ENCODE measurements at regions not wholly inside any gene's neighbourhood (a gene's known extent, or its start where the extent isn't known, plus 50 kb on each side); places are given as distances from the start of the nearest gene placed in this dataset.
"Not testable (repeated sequence)": the region's sequence is repeated elsewhere in the genome, so short reads cannot be mapped to it uniquely, and the experiment has no call there.

DNA sequence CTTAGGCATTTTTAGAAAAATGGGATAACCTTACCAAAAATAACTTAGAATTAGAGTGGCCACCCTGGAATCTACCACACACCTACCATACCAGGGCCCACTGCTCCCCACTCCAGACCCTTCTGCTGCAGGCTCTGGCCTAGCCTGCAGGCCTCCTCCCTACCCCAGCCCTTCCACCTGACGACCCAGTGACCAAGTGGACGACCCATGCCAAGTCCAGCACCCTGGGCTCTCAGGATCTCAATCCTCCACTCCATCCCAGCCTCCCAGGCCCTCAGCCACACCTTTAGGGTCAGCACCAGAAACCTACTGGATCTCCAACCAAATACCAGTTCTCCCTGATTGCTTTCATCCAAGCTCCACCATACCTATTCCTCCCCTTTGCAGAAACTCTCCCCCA is 145.8 kb downstream of the TPRA1 start:
- Mint-ChIP-seq H3K9me3 (no peaks in the 10 kb centered on the region), H3K4me1 (no peaks in the 10 kb centered on the region), H3K27ac (no peak overlapping the region), H3K4me3 (no peak overlapping the region), H3K36me3 (ENCODE audit: low read depth) (no peaks in the 10 kb centered on the region), H3K27me3 (peaks cover 5% of the 10 kb centered on the region)
- ATAC-seq (no peak), DNase-seq (no peak)

DNA sequence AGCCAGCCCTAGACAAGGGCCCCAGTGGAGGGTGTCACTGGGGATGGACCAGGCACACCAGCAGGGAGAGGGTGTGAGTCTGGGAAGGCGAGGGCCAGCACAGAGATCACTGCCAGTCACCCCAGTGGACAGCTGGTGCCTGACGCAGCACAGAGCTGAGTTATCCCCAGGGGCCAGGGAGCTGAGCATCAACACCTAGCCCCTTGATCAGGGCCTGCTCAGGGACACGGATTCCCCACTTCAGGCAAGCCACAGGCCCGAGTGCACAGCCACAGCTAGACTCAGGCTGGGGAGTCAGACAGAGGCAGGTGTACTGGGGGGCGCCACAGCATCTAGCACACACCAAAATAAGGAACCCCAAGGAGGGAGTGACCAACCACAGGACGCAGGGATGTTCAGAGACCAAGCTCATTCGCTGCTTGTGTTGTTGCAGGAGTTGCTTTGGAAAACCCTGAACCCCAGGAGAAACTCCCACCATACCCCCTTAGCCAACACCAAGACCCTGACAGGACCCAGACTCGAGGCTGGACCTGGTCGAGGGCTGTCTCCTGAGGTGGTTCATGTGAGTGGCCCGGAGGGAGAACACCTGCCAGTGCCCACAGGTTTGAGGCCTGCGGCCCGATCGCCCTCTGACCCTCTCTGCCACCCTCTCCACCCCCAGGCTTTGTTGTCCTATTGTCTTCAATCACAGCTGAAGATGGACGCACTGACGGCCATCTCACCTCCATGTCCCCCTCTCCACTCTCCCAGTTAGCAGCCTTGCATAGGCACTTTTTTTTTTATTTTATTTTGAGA is 146.8 kb downstream of the TPRA1 start:
- no peaks in the 10 kb centered on the region for H3K4me1 Mint-ChIP-seq
- H3K27me3 Mint-ChIP-seq = peaks cover 2% of the 10 kb centered on the region
- no peak for DNase-seq
- no peaks in the 10 kb centered on the region for H3K9me3 Mint-ChIP-seq
- no peak overlapping the region for H3K4me3 Mint-ChIP-seq
- H3K36me3 Mint-ChIP-seq (ENCODE audit: low read depth) = no peaks in the 10 kb centered on the region
- ATAC-seq = no peak
- H3K27ac Mint-ChIP-seq = no peak overlapping the region

DNA sequence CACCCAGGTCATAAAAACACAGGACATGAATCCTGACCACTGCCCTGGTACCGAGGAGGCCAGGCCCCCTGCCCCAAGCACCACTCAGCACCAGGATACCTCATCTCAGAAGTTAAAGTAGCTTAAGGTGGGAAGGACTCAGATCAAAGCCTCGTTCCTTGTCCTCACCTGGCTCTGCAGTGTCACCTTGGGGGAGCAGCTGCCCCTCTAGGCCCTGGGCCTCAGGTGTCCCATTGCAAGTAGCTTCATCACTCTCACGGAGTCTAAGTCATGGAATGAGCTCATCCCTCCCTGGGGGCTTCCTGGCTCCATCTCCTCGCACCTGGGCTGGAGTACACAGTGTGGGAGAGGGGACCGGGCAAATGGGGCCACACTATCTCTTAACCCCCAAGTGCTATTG is 148.0 kb downstream of the TPRA1 start:
- H3K27me3 Mint-ChIP-seq = peaks cover 4% of the 10 kb centered on the region
- no peaks in the 10 kb centered on the region for H3K4me1 Mint-ChIP-seq
- H3K4me3 Mint-ChIP-seq = no peak overlapping the region
- no peak overlapping the region for H3K27ac Mint-ChIP-seq
- H3K9me3 Mint-ChIP-seq = no peaks in the 10 kb centered on the region
- no peaks in the 10 kb centered on the region for H3K36me3 Mint-ChIP-seq (ENCODE audit: low read depth)
- DNase-seq = no peak
- ATAC-seq = no peak

DNA sequence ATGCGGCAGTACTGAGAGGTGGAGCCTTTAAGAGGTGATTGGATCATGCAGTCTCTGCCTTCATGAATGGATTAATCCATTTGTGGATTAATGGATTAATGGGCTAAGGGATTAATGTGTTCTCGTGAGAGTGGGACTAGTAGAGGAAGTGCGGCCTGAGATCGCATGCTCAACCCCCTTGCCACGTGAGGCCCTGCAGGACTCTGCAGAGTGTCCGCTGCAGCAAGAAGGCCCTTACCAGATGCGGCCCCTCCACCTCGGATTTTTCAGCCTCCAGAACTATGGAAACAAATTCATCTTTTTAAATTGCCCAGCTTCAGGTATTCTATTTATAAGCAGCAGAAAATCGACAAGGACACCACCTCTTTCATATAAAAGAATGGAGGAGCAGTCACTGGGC is 148.8 kb downstream of the TPRA1 start:
- Mint-ChIP-seq H3K4me1 (no peaks in the 10 kb centered on the region), H3K9me3 (no peaks in the 10 kb centered on the region), H3K27me3 (peaks cover 4% of the 10 kb centered on the region), H3K4me3 (no peak overlapping the region), H3K36me3 (ENCODE audit: low read depth) (no peaks in the 10 kb centered on the region), H3K27ac (no peak overlapping the region)
- DNase-seq (no peak), ATAC-seq (no peak)

DNA sequence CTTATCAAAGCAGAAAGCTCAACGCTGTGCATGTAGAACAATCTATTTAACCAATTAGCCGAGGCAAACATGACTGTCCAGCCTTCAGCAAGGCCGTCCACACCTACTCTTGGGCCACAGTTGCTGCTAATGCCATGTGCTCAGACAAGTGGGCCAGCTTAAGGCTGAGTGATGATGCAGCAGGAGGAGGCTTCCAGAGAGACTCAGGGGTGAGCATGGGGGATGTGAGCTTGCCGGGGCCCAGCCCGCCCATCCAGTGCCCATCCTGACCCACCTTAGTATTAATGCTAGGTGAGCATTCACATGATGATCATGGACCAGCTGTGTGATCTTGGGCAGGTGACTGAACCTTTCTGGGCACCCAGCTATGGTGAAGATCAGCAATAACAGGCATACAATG is 150.1 kb downstream of the TPRA1 start:
- Mint-ChIP-seq H3K4me3 (no peak overlapping the region), H3K4me1 (no peaks in the 10 kb centered on the region), H3K27me3 (peaks cover 5% of the 10 kb centered on the region), H3K36me3 (ENCODE audit: low read depth) (no peaks in the 10 kb centered on the region), H3K27ac (no peak overlapping the region), H3K9me3 (no peaks in the 10 kb centered on the region)
- ATAC-seq (no peak), DNase-seq (no peak)

DNA sequence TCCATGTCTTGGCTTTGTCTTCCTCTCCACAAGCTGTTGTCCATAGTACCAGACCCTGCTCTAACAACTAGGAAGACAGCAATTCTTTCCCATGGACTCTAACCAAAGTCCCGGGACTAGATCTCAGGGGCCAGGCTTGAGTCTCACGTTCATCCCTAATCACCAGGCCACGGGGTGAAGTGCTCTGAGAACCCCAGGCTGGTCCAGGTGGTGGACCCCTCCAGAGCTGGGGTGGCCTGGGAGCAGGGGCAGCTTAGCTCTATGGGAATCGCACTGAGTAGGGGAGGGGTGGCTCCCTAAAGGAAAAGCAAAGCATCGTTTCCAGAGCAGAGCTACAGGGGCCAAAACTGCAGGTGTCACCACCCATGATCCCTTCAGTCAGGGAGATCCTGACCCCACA is 150.9 kb downstream of the TPRA1 start:
- peaks cover 5% of the 10 kb centered on the region for H3K27me3 Mint-ChIP-seq
- no peak overlapping the region for H3K27ac Mint-ChIP-seq
- H3K36me3 Mint-ChIP-seq (ENCODE audit: low read depth) = no peaks in the 10 kb centered on the region
- no peaks in the 10 kb centered on the region for H3K9me3 Mint-ChIP-seq
- ATAC-seq (no peak), DNase-seq (no peak)
- no peak overlapping the region for H3K4me3 Mint-ChIP-seq
- no peaks in the 10 kb centered on the region for H3K4me1 Mint-ChIP-seq

DNA sequence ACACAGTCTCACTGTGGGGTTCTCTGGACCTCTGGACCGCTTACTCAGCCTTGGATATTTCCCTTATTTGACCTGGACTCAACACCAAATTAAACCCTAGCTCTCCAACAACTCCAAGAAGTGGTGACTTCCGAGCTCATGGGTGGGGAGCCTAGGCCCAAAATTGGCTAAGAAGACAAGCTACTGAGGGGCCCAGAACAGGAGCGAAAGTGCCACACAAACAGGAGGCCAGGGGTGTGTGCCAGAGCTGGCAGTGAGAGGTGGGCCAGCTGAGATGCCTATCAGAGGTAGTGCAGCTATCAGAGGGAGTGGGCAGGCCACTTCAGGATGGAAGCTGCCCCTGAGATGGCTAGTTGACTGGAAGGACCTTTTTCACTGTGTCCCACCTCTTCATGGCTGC is 151.1 kb upstream of the PRR20G start:
- DNase-seq (no peak), ATAC-seq (no peak)
- Mint-ChIP-seq H3K27me3 (peaks cover 5% of the 10 kb centered on the region), H3K27ac (no peak overlapping the region), H3K36me3 (ENCODE audit: low read depth) (no peaks in the 10 kb centered on the region), H3K9me3 (no peaks in the 10 kb centered on the region), H3K4me1 (no peaks in the 10 kb centered on the region), H3K4me3 (no peak overlapping the region)

DNA sequence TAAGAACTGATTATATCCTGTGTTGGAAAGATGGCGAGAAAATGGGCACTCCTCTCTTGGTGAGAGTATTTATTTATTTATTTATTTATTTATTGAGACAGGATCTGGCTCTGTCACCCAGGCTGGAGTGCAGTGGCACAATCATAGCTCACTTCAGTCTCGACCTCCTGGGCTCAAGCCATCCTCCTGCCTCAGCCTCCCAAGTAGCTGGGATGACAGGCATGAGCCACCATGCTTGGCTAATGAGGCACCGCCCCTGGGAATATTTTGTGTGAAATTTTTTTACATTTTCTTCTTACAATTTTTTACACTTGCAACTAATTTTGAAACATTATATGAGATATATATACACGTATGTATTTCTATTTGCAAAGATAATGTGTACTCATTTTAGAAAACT is 150.5 kb upstream of the PRR20G start:
- DNase-seq (no peak), ATAC-seq (no peak)
- Mint-ChIP-seq H3K27me3 (peaks cover 5% of the 10 kb centered on the region), H3K27ac (no peak overlapping the region), H3K4me1 (no peaks in the 10 kb centered on the region), H3K9me3 (no peaks in the 10 kb centered on the region), H3K4me3 (no peak overlapping the region), H3K36me3 (ENCODE audit: low read depth) (no peaks in the 10 kb centered on the region)

DNA sequence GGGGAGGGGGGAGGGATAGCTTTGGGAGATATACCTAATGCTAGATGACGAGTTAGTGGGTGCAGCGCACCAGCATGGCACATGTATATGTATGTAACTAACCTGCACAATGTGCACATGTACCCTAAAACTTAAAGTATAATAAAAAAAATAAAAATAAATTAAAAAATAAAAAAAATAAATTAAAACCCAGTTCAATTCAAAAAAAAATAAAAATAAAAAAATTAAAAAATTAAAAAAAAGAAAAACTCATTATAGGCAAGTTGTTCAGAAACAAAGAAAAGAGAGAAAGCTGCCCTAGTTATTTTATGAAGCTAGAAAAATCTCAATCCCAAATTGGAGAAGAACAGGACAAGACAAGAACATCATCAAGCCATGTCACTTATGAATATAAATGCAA is 147.5 kb upstream of the PRR20G start:
- not testable (repeated sequence) for DNase-seq; H3K36me3 Mint-ChIP-seq (ENCODE audit: low read depth); H3K9me3 Mint-ChIP-seq; H3K27ac Mint-ChIP-seq; H3K4me1 Mint-ChIP-seq; ATAC-seq; H3K4me3 Mint-ChIP-seq
- peaks cover 18% of the 10 kb centered on the region for H3K27me3 Mint-ChIP-seq

DNA sequence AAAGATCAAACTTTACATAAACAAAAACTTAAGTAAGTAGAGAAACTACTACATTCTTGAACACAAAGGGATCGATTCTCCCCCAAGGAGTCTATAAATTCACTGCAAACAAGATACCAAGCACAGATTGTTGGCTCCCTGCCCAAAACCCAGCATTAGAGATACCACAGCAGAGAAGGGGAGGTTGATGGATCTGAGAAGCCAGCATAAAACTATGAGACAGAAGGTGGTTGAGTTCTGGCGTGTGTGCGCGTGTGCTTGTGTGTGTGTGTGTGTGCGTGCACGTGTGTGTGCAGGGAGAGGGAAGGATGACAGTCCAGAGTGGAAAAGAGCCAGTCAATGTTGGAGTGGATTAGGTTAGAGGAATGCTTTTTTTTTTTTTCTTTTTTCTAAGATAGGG is 143.2 kb upstream of the PRR20G start:
- DNase-seq (no peak), ATAC-seq (no peak)
- no peak overlapping the region for H3K27ac Mint-ChIP-seq
- H3K4me1 Mint-ChIP-seq = no peaks in the 10 kb centered on the region
- H3K36me3 Mint-ChIP-seq (ENCODE audit: low read depth) = no peaks in the 10 kb centered on the region
- peaks cover 33% of the 10 kb centered on the region for H3K27me3 Mint-ChIP-seq
- H3K9me3 Mint-ChIP-seq = no peaks in the 10 kb centered on the region
- no peak overlapping the region for H3K4me3 Mint-ChIP-seq

DNA sequence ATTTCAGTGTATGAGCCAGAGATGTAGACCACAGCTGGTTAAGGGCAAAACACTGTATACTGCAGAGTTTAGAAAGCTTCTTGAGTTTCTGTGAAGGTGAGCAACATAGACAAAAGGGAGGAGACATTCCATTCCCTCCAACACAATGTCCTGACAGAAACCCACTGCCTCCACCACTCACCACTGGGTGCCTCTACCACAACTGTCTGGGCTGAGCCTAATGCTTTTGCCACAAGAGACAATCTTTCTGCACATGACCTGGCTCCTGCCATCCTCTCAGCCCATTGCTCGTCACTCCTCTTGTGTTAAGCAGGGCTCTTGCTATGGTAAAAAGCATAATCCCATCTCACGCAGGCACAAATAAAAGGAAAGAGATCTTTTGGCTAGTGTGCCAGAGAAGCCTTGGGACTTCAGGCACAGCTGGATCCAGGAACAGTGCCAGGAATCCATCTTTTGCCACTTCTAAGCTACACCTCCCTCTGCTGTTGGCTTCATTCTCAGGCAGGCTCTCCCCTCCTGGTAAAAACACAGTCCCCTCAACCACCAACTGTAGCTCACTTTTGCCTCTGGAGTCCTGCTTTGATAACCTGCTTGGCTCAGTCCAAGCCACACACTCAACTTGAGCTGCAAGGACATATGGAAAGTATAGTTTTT is 140.6 kb upstream of the PRR20G start:
- peaks cover 45% of the 10 kb centered on the region for H3K27me3 Mint-ChIP-seq
- H3K9me3 Mint-ChIP-seq = no peaks in the 10 kb centered on the region
- no peak for ATAC-seq
- H3K27ac Mint-ChIP-seq = no peak overlapping the region
- H3K36me3 Mint-ChIP-seq (ENCODE audit: low read depth) = no peaks in the 10 kb centered on the region
- H3K4me1 Mint-ChIP-seq = no peaks in the 10 kb centered on the region
- no peak for DNase-seq
- no peak overlapping the region for H3K4me3 Mint-ChIP-seq

DNA sequence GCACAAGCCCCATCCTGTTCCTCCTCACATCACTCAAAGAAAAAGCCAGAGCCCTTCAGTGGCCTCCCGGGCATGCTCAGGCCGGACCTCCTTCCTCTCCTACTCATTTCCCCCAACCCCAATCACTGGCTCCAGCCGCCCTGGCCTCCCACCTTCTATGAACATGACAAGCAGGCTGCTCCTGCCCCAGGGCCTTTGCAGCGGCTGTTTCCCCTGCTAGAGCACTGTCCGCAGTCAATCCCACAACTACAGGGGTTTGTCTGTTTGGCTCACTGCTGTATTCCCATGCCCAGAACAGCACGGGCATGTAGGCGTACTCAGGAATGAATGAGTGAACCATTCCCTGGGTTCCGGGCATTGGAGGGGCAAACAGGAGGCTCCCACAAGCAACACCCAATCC is 139.8 kb upstream of the PRR20G start:
- Mint-ChIP-seq H3K4me3 (no peak overlapping the region), H3K4me1 (no peaks in the 10 kb centered on the region), H3K27me3 (peaks cover 44% of the 10 kb centered on the region), H3K9me3 (no peaks in the 10 kb centered on the region), H3K27ac (no peak overlapping the region), H3K36me3 (ENCODE audit: low read depth) (no peaks in the 10 kb centered on the region)
- DNase-seq (no peak), ATAC-seq (no peak)

DNA sequence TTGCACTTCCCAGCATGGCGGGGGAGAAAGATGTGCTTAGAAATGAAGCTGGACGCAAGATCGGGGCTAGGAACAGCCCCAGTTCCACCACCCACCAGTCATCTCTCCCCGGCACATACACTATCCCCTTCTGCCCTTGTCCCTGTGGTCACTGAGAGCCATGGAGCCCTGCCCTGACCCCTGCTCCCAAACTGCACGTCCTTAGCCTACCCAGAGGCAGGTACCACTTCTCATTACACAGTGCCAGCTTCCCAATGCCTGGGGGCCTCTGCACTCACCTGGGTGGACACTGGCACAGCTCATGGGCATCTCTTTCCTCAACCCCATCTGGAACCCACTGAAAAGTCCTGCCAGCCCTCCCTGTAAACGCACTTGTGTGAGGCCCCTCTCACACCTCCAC is 139.3 kb upstream of the PRR20G start:
- Mint-ChIP-seq H3K27ac (no peak overlapping the region), H3K4me1 (no peaks in the 10 kb centered on the region), H3K36me3 (ENCODE audit: low read depth) (no peaks in the 10 kb centered on the region), H3K27me3 (peaks cover 44% of the 10 kb centered on the region), H3K4me3 (no peak overlapping the region), H3K9me3 (no peaks in the 10 kb centered on the region)
- ATAC-seq = no peak
- DNase-seq = no peak

DNA sequence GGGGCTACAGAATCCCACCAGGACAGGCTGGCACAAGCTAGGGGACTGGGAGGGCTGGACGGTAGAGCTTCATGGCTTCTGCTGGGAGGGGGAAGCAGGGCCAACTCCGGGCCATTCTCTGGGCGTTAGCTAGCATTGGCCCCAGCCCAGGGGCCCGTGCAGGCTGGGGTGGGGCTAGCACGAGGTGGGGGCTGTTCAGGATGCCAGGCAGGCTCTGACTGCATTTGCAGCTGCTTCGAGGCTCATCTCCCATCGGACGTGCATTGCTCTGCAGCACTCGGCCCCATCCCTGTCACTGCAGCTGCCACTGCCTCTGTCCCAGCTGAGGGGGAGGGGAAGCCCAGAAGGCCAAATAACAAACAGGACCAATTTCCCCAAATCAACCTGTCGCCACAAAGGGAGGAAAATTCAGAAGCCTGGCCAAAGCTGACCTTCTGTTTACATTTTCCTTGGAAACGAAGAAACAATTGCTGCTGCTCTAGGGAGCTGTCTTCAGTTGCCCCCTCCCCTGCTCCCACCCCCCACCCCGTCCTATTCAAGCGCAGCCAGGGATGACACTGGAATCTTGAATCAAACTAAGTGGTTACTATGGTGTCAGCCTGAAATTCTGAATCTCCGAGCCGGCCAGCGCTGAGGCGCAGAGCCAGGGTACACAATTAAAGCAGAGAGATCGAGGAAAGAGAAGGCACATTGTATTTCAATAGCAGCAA is 138.8 kb upstream of the PRR20G start:
- H3K36me3 Mint-ChIP-seq (ENCODE audit: low read depth) = no peaks in the 10 kb centered on the region
- DNase-seq (no peak), ATAC-seq (no peak)
- peaks cover 44% of the 10 kb centered on the region for H3K27me3 Mint-ChIP-seq
- H3K4me1 Mint-ChIP-seq = no peaks in the 10 kb centered on the region
- no peak overlapping the region for H3K4me3 Mint-ChIP-seq
- no peaks in the 10 kb centered on the region for H3K9me3 Mint-ChIP-seq
- no peak overlapping the region for H3K27ac Mint-ChIP-seq

All from activated naive CD8-positive, alpha-beta T cell treated with anti-CD3 and anti-CD28 coated beads, Interleukin-2, amount 50 U/mL, for 24 hours (primary cell).